NCI-H1105 (cell line): ENCODE measurements at regions not wholly inside any gene's neighbourhood (a gene's known extent, or its start where the extent isn't known, plus 50 kb on each side); places are given as distances from the start of the nearest gene placed in this dataset.
A peak's percentile ranks its signal among the peaks of the same experiment; 100 is the strongest.
"Not testable (repeated sequence)": the region's sequence is repeated elsewhere in the genome, so short reads cannot be mapped to it uniquely, and the experiment has no call there.

Experiments used
- DNase-seq: peaks from one replicate; lab custom pipeline; 2025; lab: John Stamatoyannopoulos, UW

DNA sequence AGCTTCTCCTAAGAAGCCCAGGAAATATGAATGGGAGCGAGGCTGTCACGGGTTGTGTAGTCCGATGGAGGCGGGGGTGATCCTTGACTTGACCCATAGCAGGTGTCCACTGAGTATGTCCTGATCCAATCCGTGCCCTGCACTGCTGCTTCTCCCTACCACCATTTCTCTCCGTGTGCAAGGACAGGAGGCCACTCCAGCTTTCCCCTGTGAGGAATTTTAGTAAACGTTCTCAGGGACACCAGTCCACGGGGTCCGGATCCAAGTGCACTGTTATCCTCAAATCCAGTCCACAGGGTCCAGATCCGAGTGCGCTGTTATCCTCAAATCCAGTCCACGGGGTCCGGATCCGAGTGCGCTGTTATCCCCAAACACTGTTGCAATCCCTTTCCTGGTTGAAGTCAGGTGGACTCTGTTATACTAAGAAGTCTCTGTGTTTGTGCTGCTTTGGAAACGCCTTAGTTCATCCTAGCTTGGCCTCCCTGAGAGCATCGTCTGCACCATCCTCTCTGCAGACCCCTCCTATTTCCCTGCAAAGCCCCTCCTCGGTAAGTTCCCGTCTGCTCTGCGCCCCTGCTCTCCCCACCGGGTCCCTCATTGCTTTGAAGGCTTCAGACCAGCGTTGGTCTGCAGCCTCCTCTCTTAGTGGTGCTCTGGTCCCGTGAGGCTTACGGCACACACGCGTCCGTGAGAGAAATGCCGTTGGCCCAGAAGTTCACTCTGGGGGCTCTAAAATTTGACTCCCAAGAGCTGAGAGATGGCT is 303.5 kb downstream of the TEX29 start:
- DNase-seq, result no peak

DNA sequence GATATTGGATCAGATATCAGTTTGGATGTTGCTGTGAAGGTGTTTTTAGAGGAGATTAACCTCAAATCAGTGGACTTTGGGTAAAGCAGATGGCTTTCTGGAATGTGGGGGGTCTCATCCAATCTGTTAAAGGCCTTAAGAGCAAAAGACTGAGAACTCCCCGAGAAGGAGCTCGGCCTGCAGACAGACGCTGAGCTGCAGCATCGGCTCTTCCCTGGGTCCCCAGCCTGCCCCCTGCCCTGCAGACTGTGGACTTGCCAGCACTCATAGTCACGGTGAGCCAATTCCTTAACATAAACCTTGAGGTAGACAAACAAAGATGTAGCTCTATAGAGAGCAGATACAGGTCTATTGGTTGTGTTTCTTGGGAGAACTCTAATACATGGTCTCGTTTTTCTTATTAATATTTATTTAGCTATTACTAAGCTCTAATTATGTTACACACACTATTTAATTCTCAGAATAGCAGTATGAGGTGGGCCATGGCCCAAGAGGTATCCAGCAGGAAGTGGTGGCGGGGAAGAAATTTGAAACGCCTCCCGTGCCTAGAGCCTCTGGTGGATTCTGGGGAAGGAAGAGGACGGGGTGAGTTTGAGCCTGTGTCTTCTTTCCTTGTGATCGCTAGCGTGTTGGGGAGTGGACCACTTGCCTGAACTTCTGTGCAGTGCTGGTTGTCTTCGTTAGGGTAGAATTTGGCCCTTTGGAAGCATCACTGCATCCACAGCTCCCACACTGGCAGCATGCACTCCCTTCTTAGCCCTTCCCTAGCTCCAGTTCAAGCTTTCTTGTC is 305.3 kb downstream of the TEX29 start:
- no peak for DNase-seq

DNA sequence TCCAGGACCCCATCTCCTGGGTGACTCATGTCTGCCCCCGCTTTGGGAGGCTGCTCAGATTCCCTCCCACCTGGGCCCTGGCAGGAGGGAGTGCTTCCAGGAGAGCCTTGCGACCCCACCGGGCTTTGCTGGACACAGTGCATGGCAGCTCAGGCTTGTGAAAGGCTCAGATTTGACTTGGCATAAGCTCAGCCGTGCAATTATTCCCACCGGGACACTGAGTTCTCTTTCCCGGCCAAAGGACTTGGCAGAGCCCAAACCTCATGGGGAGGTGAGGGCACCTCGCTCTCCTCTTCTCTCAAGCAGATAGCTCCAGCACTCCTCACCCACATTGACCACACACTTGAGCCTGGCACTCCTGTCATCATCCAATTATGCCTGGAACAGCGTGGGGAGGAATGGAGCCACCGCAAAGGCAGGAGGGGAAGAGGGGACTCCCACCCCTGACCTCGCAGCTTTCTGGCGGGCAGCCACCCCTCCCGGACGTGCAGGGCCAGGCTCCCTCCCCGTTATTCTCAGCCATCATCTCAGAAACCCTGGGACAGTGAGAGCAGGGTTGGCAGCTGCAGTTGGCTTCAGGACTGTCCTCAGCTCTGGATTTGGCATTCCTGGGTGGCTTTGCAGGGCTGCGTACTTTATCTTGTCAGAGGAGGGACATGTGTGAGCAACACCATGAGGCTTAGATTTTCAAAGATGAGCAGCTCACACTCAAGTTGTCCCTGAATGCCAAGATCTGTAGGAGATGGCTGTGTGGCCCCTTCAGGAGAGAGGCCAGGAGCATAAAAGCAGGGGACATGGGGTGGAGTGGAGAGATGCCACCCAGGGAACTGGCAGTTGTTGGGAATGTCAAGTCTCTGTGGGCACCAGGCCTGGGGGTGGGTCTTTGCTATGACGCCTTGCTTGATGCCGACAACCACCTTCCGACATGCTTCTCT is 306.2 kb downstream of the TEX29 start:
- DNase-seq, result no peak

DNA sequence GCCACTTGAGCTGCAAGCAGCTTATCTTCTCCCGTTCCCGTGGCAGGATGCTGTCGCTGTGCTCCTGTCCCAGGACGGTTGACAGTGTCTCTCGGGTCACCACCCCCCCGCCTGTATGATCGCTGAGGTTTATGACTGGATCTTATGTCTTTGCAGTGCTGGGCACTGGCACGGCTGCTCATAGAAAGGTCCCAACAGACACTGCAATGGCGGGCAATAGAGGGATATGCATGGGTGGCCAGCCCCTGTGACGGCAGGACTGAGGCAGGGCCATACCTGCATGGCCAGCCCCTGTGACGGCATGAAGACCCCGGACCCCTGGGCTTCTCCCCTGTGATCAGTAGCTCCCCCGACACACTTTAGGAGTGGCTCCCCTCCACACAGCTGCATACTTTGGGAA is 307.2 kb downstream of the TEX29 start:
- DNase-seq, result no peak

DNA sequence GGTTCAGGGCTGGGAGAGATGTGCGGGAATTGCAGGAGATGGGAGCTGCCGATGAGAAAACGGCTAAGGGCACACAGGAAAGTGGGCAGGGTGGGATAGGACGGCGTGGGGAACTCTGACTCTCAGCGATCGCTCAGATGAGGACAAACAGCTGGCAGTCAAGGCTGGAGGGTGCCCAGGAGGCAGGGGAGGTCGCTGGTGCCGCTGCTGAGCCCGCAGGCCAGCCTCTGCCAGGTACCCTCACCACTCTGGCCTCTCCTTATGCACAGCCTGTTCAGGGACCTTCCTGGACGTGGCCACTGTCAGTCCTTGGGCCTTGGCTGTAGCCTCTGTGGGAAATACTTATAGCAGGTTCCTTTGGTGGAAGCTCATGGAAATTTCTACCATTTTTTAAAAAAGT is 308.6 kb downstream of the TEX29 start:
- no peak for DNase-seq

DNA sequence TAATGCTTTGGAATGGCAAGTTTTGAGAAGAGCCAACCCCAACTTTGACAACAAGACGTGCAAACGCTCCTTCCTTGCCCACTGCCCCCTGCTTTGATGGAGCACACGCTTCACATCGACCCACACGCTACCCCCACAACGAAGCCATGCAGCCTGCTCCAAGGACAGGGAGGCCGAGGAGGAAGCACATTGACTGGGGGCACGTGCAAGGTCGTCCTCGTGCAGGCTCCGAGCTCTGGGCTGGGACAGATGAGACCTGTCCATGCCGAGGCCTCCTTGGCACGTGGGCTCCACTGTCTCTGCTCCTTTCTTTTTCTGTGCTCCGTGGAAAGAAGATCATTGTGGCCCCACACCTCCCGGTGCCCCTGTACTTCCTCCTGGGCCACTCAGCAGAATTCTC is 309.0 kb downstream of the TEX29 start:
- no peak for DNase-seq

DNA sequence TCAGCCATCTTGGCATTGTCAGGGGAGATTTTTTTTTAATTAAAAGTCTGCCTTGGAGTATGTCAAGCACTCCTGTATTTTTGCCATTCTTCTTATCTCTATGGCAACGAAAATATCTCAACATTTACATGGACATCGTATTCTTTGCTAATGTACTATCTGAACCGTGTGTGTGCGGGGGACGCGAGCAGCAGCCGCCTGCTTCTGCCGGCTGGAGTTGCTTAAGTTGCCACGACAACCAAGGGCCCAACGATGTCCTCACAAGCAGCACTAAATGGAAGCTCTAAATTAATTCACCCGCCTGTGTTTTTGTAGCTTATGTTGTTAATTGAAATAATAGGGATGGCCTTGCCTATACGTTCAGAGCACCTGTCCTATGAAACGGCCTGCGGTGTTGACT is 309.5 kb downstream of the TEX29 start:
- DNase-seq, result peak; percentile 85

DNA sequence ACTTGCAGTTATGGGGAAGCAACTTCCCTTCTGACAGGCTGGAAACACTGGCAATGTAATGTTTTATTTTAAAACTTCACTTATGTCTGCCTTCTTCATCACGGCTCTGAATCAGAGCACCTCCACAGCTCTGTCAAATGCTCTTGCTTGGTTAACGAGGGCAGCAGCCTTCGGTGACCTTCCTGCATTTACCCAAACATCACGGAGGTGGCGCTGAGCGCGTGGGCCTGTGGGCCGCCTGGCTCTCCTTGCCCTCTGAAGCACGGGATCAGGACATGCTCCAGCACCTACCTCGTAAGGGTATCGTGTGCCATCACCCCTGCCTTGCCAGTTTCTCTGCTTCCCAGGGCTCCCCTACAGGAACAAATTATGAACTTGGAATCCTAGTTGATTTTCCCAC is 310.0 kb downstream of the TEX29 start:
- peak; percentile 72 for DNase-seq

DNA sequence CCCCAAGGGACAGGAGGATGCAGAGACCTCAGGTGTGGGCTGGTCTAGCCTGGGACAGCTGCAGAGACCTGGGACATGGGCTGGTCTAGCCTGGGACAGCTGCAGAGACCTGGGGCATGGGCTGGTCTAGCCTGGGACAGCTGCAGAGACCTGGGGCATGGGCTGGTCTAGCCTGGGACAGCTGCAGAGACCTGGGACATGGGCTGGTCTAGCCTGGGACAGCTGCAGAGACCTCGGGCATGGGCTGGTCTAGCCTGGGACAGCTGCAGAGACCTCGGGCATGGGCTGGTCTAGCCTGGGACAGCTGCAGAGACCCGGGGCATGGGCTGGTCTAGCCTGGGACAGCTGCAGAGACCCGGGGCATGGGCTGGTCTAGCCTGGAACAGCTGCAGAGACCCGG is 310.8 kb downstream of the TEX29 start:
- not testable (repeated sequence) for DNase-seq

DNA sequence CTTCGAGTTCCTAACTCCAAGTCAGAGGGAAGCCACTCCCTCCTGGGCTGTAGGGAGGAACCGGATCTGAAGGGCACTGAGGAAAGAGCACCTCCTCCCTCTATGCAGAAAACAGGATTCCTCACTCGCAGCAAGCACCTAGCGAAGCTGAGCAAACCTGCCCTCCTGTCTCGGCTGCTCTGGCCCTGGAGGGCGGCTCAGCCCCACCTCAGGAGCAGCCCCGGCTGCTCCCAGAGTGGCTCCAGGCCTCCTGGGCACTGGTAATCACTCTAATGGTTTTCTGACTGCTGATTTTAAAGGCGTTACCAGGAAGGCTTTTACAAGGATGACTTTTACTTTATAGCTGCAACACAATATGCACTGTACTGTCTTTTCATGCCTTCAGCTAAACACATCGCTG is 312.5 kb downstream of the TEX29 start:
- DNase-seq, result no peak

DNA sequence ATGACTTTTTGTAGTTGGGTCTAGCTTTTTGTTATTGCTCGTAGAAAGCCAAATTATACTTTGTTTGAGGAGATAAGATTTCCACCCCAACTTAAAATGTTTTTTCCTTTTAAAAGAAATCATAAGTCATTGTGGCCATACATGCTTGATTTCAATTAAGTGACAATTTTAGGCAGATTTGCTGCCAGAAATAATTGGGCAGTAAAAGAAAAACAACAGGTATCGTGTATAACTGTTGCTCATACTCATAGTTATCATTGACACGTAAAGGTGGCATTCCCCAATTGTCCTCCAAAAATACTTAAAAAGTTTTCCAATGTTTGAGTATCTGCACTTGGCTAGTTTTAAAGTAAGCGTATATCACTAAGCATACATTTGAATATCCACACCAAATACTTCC is 313.0 kb downstream of the TEX29 start:
- DNase-seq, result no peak

DNA sequence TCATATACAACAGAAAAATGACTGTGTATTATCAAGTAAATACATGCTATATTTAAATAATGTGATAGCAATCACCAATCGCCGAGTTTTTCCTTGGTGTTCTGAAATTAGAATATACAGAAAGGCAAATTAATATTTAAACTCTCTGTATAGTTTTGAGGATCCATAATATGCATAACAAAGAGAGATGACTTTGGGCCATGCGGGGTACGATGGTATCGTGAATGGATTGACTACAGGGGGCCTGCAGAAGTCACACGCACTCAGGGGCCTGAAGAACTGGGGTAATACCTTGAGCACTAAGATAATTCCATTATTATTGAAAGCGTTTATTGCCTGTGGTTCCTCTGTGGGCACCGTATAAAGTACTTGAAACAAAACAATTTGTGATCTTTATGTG is 314.0 kb downstream of the TEX29 start:
- no peak for DNase-seq

DNA sequence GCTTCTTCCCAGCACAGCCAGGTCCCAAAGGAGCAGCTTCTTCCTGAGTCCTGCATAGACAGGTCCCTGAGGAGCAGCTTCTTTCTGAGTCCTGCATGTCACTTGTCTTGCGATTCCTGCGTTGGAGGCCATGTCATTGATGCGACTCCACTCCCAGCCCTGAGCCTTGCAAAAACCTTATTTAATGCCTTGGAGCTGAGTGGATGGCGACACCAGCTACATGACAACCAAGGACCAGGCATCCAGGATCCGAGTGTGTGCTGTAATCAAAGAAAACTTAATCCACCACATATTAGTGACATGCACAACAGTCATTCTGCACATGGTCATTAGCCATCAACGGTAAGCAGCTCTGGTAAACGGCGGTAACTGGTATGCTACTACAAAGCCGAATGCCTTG is 315.8 kb downstream of the TEX29 start:
- no peak for DNase-seq

DNA sequence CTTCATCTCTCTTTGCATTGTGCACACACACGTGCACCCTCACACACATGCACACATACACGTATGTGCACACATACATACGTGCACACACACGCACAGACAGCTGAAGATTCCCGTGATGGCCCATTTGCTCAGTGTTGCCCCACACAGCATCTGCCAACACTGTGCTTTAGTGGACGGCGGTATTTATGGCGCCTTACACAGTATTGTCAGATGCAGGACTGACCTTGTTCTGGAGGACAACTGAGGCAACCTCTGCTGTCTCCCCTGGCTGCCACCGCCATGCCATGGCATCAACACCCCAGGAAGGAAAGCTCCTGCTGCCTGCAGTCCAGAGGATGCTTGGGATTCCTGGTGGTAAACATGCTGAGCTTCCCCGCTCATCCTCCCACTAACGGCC is 316.4 kb downstream of the TEX29 start:
- DNase-seq, result no peak

DNA sequence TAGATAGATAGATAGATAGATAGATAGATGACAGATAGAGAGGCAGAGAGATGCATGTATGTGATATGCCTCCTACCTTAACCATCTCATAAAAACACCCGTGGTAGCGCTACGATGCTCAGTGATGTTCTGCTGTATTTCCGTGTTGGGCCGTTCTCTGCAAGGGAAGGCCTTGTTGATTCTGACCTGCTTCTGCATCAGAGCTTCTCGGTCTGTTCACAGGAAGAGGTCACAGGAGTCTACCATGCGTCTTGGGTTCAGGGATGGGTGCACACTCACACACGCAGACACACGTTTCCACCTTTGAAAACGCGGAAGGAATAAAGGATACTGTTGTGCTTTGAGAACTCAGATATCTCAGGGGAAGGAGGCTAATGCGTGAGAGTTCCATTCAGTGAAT is 316.9 kb downstream of the TEX29 start:
- DNase-seq, result no peak

DNA sequence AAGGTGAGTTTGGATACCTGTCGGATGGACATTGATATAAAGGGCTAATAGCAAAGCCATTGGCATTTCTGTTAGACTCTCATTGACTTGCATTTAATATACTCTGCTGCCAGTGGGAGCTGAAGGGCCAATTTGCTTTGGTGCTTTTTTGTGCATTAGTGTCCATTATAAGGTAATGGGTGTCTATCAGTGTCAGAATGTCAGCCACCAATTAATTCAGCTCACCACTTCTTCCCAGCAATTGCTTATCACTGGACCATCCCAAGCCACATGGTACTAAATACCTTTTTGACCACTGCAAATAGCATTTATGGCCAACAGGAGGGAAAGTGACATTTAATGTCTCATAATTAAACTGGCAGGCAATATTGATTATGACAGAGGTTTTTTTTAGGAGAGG is 317.8 kb downstream of the TEX29 start:
- DNase-seq, result no peak

DNA sequence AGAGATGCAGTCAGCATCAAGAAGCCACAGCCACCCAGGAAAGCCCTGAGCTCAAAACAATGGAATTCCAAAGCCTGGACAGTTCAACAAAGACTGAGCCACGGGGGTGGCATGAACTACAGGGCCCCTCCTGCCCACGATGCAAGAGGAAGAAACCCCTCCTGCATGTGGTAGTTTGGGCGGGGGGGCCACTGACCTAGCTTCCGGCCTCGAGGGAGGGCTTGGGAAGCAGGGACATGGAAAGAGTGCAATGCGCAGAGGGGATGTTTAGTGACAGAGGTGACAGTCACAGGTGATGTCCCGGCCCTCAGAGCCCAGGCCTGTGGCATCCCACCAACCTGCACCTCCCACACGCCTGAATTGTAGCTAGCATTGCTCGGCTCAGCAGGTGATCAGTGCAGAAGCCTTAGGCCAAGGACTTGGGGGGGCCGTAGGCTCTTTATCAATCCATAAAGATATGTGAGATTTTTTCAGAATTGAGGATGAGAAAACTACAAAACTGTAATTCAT is 318.8 kb downstream of the TEX29 start:
- DNase-seq, result no peak

DNA sequence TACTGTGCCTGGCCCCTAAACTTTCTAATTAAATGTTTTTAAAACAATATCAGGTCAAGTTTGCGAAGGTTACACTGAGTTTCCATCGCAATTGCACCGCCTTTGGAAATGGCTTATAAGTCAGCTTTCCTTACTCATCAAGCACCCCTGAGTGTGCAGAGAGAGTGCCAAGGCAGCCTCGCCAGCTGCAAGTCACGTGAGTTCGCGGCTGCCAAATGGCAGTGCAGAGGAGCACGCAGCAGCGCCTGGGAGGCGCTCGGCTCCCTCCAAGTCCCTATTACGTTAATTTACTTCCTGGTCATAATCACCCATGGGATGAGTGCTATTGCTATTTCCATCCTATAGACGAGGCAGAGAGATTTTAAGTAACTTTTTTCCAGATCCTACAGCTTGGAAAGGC is 319.6 kb downstream of the TEX29 start:
- no peak for DNase-seq

DNA sequence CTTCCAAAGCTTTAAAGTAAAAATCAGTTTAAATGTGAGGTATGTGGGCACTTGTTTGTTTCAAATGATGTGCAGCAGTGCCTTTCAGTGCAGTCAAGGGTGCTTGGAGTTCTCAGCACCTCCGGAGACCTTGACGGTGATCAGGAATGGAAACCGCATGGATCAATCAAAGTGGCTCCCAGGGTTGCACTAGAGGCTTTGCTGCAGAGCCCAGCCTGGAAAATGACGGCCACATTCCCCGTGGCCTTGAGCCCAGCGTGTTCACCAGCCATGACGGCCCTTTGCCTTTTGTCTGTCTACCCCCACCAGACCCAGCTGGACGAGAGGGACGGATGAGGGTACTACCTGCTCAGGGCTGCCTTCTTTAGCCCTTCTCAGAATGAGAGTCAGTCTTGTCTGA is 320.0 kb downstream of the TEX29 start:
- DNase-seq, result no peak

DNA sequence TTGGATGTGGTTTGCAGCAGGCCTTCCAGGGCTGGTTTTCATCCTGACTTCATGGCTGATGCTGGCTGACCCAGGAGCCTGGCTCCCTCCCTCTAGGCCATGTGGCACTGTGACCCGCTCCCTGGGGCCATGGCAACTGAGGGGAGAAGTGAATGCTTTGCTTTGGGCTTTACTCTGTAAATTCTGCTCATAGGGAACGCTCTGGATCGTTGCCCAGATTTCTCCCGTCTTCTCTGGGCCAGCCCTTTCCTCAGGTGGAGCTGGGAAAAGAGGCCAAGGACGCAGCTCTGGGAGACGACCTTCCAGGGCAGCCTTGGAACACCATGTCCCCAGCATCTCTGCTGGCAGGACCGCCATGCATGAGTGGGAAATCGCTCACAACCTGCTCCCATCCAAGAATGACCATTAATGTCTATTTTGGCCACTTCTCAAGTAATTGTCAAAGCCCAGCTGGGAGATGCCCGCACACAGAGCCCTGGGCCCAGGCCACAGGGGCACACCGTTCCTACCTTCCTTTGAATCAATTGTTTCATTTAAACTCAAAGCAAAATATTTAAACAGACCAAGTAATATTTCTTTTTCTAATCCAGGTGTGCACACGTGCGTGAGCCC is 321.8 kb downstream of the TEX29 start:
- DNase-seq, result no peak

DNA sequence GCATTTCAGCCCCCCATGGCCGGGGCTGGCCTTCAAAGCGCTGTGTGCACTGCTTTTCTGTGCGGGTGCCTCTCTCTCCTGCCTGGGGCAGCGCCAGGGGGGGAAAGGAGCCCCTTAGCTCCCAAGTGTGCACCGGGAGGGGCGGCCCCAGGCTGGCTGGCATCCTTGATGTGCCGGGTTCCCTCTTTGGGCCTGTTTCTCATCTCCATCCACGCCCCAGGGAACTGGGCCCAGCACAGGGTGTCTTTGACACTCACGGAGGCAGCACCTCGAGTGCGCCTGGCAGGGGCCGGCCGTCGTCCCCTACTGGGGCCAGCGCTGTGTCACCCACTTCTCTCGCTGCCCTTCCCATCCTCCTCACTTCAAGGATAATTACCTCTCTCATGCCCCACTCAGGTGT is 324.3 kb downstream of the TEX29 start:
- no peak for DNase-seq

DNA sequence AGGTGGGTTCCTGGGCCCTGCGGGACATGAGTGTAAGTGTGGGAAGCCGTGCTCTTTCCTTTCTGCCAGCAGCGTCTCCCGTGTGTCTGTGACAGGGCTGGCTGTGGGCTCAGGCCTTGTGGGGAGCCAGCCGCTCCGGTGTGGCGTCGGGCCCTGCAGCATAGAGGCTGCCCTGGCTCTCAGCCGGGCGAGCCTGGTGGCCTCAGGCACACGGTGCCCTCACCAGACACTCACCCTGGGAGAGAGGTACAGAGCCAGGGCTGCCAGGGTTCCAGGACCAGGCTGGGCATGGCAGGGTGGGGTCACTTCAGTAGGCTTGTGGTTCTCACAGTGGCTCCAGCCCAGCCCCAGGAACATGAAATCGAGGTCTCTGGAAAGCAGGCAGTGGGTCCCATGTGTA is 324.8 kb downstream of the TEX29 start:
- no peak for DNase-seq
